HCT116 (cell line): ENCODE measurements at regions not wholly inside any gene's neighbourhood (a gene's known extent, or its start where the extent isn't known, plus 50 kb on each side); places are given as distances from the start of the nearest gene placed in this dataset.

Experiments
- ATAC-seq: fragments of 200-7000 bp; cut with Tn5 transposase; 2 replicates; pipeline ENCODE4 v1.9.1; 2020; ENCODE audit warnings: mild to moderate bottlenecking, moderate library complexity
- BruUV-seq: library from RNA; stranded (reverse); fragments of 400-500 nt; replicated peaks from 2 replicates; lab custom pipeline; 2021; lab: Mats Ljungman, UMichigan
- CTCF ChIA-PET: fragments of 300-600 bp; sonication (Branson Sonifier 250); formaldehyde crosslinking; loops from one replicate; lab custom pipeline; 2021; ENCODE audit warnings: antibody characterized with exemption; lab: Charles Lee
- POLR2A ChIA-PET: fragments of 300-600, 350-600 bp; sonication (Branson Sonifier 250); formaldehyde crosslinking; loops from one replicate; lab custom pipeline; 2021; ENCODE audit warnings: antibody characterized with exemption; lab: Charles Lee
- RAD21 ChIA-PET, 2 experiments: fragments of 300-600 bp; sonication (Branson Sonifier 250); formaldehyde crosslinking; loops; one replicate each; lab custom pipeline; 2023; ENCODE audit warnings: low total read pairs in 2 of 2; ENCODE audit not compliant: uncharacterized antibody in 2 of 2, unreplicated experiment in 2 of 2, low non-redundant PET in 1 of 2; lab: Charles Lee
- DNase-seq: peaks from one replicate; pipeline ENCODE4 v3.0.0-alpha.2; 2010; ENCODE audit warnings: low read depth, low spot score
- H2AFZ ChIP-seq: fragments of 200-600 bp; shearing (Covaris generic), sonication (generic); 2 replicates; pipeline ENCODE4 v1.6.1; 2017; ENCODE audit warnings: low read depth, mixed run types, mixed read lengths, antibody characterized with exemption, low read length; ENCODE audit not compliant: poor library complexity, severe bottlenecking
- H3K27ac ChIP-seq: 2 replicates; pipeline ENCODE4 v1.5.1; 2012; ENCODE audit warnings: low read depth, low read length
- H3K27me3 ChIP-seq: fragments of 200-600 bp; sonication (generic); 2 replicates; pipeline ENCODE4 v1.6.1; 2016; ENCODE audit warnings: mixed run types, low read length, mixed read lengths; ENCODE audit not compliant: insufficient read depth
- H3K36me3 ChIP-seq, 2 experiments: fragments of 200-500 bp in 1 of 2; fragments of 200-600 bp in 1 of 2; sonication (Bioruptor generic) in 1 of 2; sonication (generic) in 1 of 2; 2 replicates each; pipeline versions ENCODE4 v1.5.1 to v1.6.1; 2014 to 2016; ENCODE audit warnings: low read length in 2 of 2, inconsistent platforms in 1 of 2, mixed read lengths in 1 of 2, mixed run types in 1 of 2; ENCODE audit not compliant: insufficient read depth in 2 of 2, control insufficient read depth in 1 of 2
- H3K4me1 ChIP-seq, 2 experiments: fragments of 200-600 bp in 1 of 2; sonication (generic) in 1 of 2; 2 replicates each; pipeline versions ENCODE4 v1.5.1 to v1.6.1; 2012 to 2017; ENCODE audit warnings: low read length in 2 of 2, inconsistent platforms in 1 of 2, mild to moderate bottlenecking in 1 of 2, mixed read lengths in 1 of 2, mixed run types in 1 of 2, moderate library complexity in 1 of 2; ENCODE audit not compliant: insufficient read depth in 2 of 2, control insufficient read depth in 1 of 2
- H3K4me2 ChIP-seq: fragments of 200-600 bp; sonication (generic); 2 replicates; pipeline ENCODE4 v1.6.1; 2017; ENCODE audit warnings: mixed run types, low read length, mixed read lengths
- H3K4me3 ChIP-seq, 2 experiments: fragments of 200-600 bp in 1 of 2; sonication (generic) in 1 of 2; replicated peaks in 1 of 2; 2 replicates each; pipeline ENCODE4 v1.5.1; 2011 to 2016; ENCODE audit warnings: low read length in 2 of 2, control low read depth in 1 of 2, low read depth in 1 of 2, mild to moderate bottlenecking in 1 of 2, mixed read lengths in 1 of 2, mixed run types in 1 of 2
- H3K79me2 ChIP-seq: fragments of 200-600 bp; sonication (generic); 2 replicates; pipeline ENCODE4 v1.6.1; 2017; ENCODE audit warnings: mild to moderate bottlenecking, mixed run types, low read length, moderate library complexity, mixed read lengths; ENCODE audit not compliant: insufficient read depth
- H3K9ac ChIP-seq: fragments of 200-600 bp; sonication (generic); 2 replicates; pipeline ENCODE4 v1.6.1; 2016; ENCODE audit warnings: low read length, mixed read lengths
- H3K9me2 ChIP-seq: fragments of 200-600 bp; sonication (generic), shearing (Covaris generic); 2 replicates; pipeline ENCODE4 v1.6.1; 2017; ENCODE audit warnings: mixed run types, mild to moderate bottlenecking, moderate library complexity; ENCODE audit not compliant: insufficient read depth
- H3K9me3 ChIP-seq, 2 experiments: fragments of 200-500 bp in 1 of 2; fragments of 200-600 bp in 1 of 2; sonication (Bioruptor generic) in 1 of 2; sonication (generic) in 1 of 2; 2 replicates each; pipeline ENCODE4 v1.6.1; 2014 to 2017; ENCODE audit warnings: low read length in 2 of 2, mixed read lengths in 2 of 2, inconsistent platforms in 1 of 2, low read depth in 1 of 2, mild to moderate bottlenecking in 1 of 2, mixed run types in 1 of 2, moderate library complexity in 1 of 2; ENCODE audit not compliant: control insufficient read depth in 1 of 2, insufficient read depth in 1 of 2
- H4K20me1 ChIP-seq: fragments of 200-600 bp; sonication (generic), shearing (Covaris generic); 2 replicates; pipeline ENCODE4 v1.6.1; 2017; ENCODE audit warnings: mixed run types, mild to moderate bottlenecking, moderate library complexity; ENCODE audit not compliant: insufficient read depth
- CBX3 ChIP-seq: IDR thresholded peaks from 2 replicates; pipeline ENCODE4 v1.6.1; 2012; ENCODE audit warnings: low read depth
- CEBPB ChIP-seq: IDR thresholded peaks from 2 replicates; pipeline ENCODE4 v1.6.1; 2012; ENCODE audit warnings: low read depth
- CTCF ChIP-seq, 3 experiments: fragments of 200-600 bp in 1 of 3; sonication (generic) in 1 of 3; IDR thresholded peaks in 2 of 3; conservative IDR thresholded peaks in 1 of 3; 2 replicates each; pipeline ENCODE4 v1.5.1; 2012 to 2017; ENCODE audit warnings: low read depth in 2 of 3, low read length in 2 of 3, antibody characterized with exemption in 1 of 3, borderline replicate concordance in 1 of 3, control low read depth in 1 of 3, mild to moderate bottlenecking in 1 of 3, mixed read lengths in 1 of 3, mixed run types in 1 of 3, moderate library complexity in 1 of 3; ENCODE audit not compliant: insufficient read depth in 1 of 3
- ELF1 ChIP-seq: IDR thresholded peaks from 2 replicates; pipeline ENCODE4 v1.6.1; 2012; ENCODE audit warnings: low read depth, borderline replicate concordance
- EZH2 ChIP-seq: fragments of 200-600 bp; sonication (generic); IDR thresholded peaks from 2 replicates; pipeline ENCODE4 v1.6.1; 2017; ENCODE audit warnings: antibody characterized with exemption, mixed run types
- EZH2phosphoT487 ChIP-seq: fragments of 200-600 bp; IDR thresholded peaks from 2 replicates; pipeline ENCODE4 v1.6.1; 2018; ENCODE audit warnings: antibody characterized with exemption, borderline replicate concordance
- JUND ChIP-seq: IDR thresholded peaks from 2 replicates; pipeline ENCODE4 v1.6.1; 2012
- POLR2AphosphoS5 ChIP-seq: IDR thresholded peaks from 2 replicates; pipeline ENCODE4 v1.6.1; 2011; ENCODE audit warnings: mild to moderate bottlenecking, low read depth, low read length, moderate library complexity
- RAD21 ChIP-seq: IDR thresholded peaks from 2 replicates; pipeline ENCODE4 v1.6.1; 2012; ENCODE audit warnings: low read depth, mild to moderate bottlenecking
- SRF ChIP-seq: IDR thresholded peaks from 2 replicates; pipeline ENCODE4 v1.6.1; 2012; ENCODE audit warnings: low read depth
- ZBTB33 ChIP-seq: IDR thresholded peaks from 2 replicates; pipeline ENCODE4 v1.6.1; 2011; ENCODE audit warnings: mild to moderate bottlenecking, low read length, moderate library complexity; ENCODE audit not compliant: insufficient replicate concordance; ENCODE audit errors: extremely low read depth
- ZFX ChIP-seq: fragments of 450-650 bp; IDR thresholded peaks from 2 replicates; pipeline ENCODE4 v1.6.1; 2017
- ZNF274 ChIP-seq: fragments of 200-500 bp; sonication (Bioruptor generic); IDR thresholded peaks from 2 replicates; pipeline ENCODE4 v1.6.1; 2014; ENCODE audit warnings: mild to moderate bottlenecking, low read depth, low read length, inconsistent platforms
- intact Hi-C: fragments of 100-400 bp; cut with micrococcal nuclease; formaldehyde crosslinking; loops from 2 replicates; pipeline ENCODE4 v1.10.0; 2022

- H3K9ac ChIP-seq, result no peak overlapping the region
- H2AFZ ChIP-seq, result no peak overlapping the region
- ChIA-PET CTCF (no interaction called here), POLR2A (no interaction called here), RAD21 (no interaction called here)
- DNase-seq, result no peak
- no peaks in the 10 kb centered on the region for H3K27me3 ChIP-seq
- H3K9me2 ChIP-seq, result no peaks in the 10 kb centered on the region
- H3K9me3 ChIP-seq, result peaks cover 12 to 15% of the 10 kb centered on the region in 2 experiments; a peak in 2 of 4 replicates
- ATAC-seq, result no peak
- no peak overlapping the region for H3K4me2 ChIP-seq
- no peak overlapping the region for H3K27ac ChIP-seq
- no peaks in the 10 kb centered on the region for H3K79me2 ChIP-seq
- no peaks in the 10 kb centered on the region for H4K20me1 ChIP-seq
- H3K4me1 ChIP-seq, result no peaks in the 10 kb centered on the region
- H3K36me3 ChIP-seq, result no peaks in the 10 kb centered on the region
- no peak for TF ChIP-seq CBX3
- intact Hi-C loops, result no loop called here
- no peak overlapping the region for H3K4me3 ChIP-seq
- BruUV-seq, result no TSS peak
Measured at GRCh38 chr3:73939985-73940384, 315.2 kb upstream of the PDZRN3 start.

GRCh38 chr3:73933585-73933984 lies 308.8 kb upstream of the PDZRN3 start:
- Histone ChIP-seq H2AFZ (no peak overlapping the region), H3K4me1 (no peaks in the 10 kb centered on the region), H3K9me2 (no peaks in the 10 kb centered on the region), H3K9ac (no peak overlapping the region), H3K27ac (no peak overlapping the region), H3K79me2 (no peaks in the 10 kb centered on the region), H3K36me3 (no peaks in the 10 kb centered on the region), H3K27me3 (no peaks in the 10 kb centered on the region), H3K4me2 (no peak overlapping the region), H3K4me3 (no peak overlapping the region), H4K20me1 (no peaks in the 10 kb centered on the region), H3K9me3 (peaks cover 7 to 18% of the 10 kb centered on the region in 2 experiments; a peak in 2 of 4 replicates)
- TF ChIP-seq CTCF (IDR thresholded peaks at IDR 0.05 in 2 of 3, conservative IDR thresholded peaks at IDR 0.05 in 1 of 3; ENCODE audit: borderline replicate concordance in 1 of 3, insufficient read depth in 1 of 3, low read depth in 2 of 3, low read length in 2 of 3) (no peak), ZNF274 (no peak), RAD21 (no peak), ZFX (no peak), JUND (no peak), EZH2phosphoT487 (no peak), POLR2AphosphoS5 (no peak), EZH2 (no peak), CEBPB (no peak), ELF1 (no peak), ZBTB33 (no peak), SRF (no peak)
- ChIA-PET CTCF (no interaction called here), RAD21 (no interaction called here), POLR2A (no interaction called here)
- ATAC-seq, result no peak
- no TSS peak for BruUV-seq
- DNase-seq, result no peak
- intact Hi-C loops, result no loop called here
